ENCODE measurements at regions not wholly inside any gene's neighbourhood (a gene's known extent, or its start where the extent isn't known, plus 50 kb on each side); places are given as distances from the start of the nearest gene placed in this dataset.
"Not testable (repeated sequence)": the region's sequence is repeated elsewhere in the genome, so short reads cannot be mapped to it uniquely, and the experiment has no call there.

GRCh38 chr3:161674402-161674801 lies 177.8 kb downstream of the OTOL1 start:
- H3K4me3 ChIP-seq (ENCODE audit: control insufficient read depth, low read depth, low read length): no peak overlapping the region
- no peak for TF ChIP-seq CTCF (IDR thresholded peaks at IDR 0.05; ENCODE audit: control insufficient read depth, insufficient read depth, low read depth, low read length, missing control alignments)
- DNase-seq (ENCODE audit: low read depth): no peak

- not testable (repeated sequence) for DNase-seq (ENCODE audit: low read depth); H3K4me3 ChIP-seq (ENCODE audit: control insufficient read depth, low read depth, low read length)
These were observed 185.2 kb downstream of the OTOL1 start for GRCh38 chr3:161681831-161682230.

GRCh38 chr3:161682715-161683114 lies 186.1 kb downstream of the OTOL1 start:
- DNase-seq (ENCODE audit: low read depth): no peak
- TF ChIP-seq CTCF (IDR thresholded peaks at IDR 0.05; ENCODE audit: control insufficient read depth, insufficient read depth, low read depth, low read length, missing control alignments): no peak
- H3K4me3 ChIP-seq (ENCODE audit: control insufficient read depth, low read depth, low read length): no peak overlapping the region

GRCh38 chr3:161689584-161690298 lies 193.1 kb downstream of the OTOL1 start:
- DNase-seq (ENCODE audit: low read depth): no peak
- H3K4me3 ChIP-seq (ENCODE audit: control insufficient read depth, low read depth, low read length): no peak overlapping the region
- no peak for TF ChIP-seq CTCF (IDR thresholded peaks at IDR 0.05; ENCODE audit: control insufficient read depth, insufficient read depth, low read depth, low read length, missing control alignments)

- no peak overlapping the region for H3K4me3 ChIP-seq (ENCODE audit: control insufficient read depth, low read depth, low read length)
- TF ChIP-seq CTCF (IDR thresholded peaks at IDR 0.05; ENCODE audit: control insufficient read depth, insufficient read depth, low read depth, low read length, missing control alignments): no peak
These were observed 193.7 kb downstream of the OTOL1 start for GRCh38 chr3:161690299-161690620.

GRCh38 chr3:161691677-161692076 lies 195.1 kb downstream of the OTOL1 start:
- no peak overlapping the region for H3K4me3 ChIP-seq (ENCODE audit: control insufficient read depth, low read depth, low read length)
- TF ChIP-seq CTCF (IDR thresholded peaks at IDR 0.05; ENCODE audit: control insufficient read depth, insufficient read depth, low read depth, low read length, missing control alignments): no peak
- no peak for DNase-seq (ENCODE audit: low read depth)

More at GRCh38 chr3:161690299-161690620, 193.7 kb downstream of the OTOL1 start:
- DNase-seq (ENCODE audit: low read depth): no peak

GRCh38 chr3:161694682-161695564 lies 198.3 kb downstream of the OTOL1 start:
- DNase-seq (ENCODE audit: low read depth): no peak
- no peak for TF ChIP-seq CTCF (IDR thresholded peaks at IDR 0.05; ENCODE audit: control insufficient read depth, insufficient read depth, low read depth, low read length, missing control alignments)
- H3K4me3 ChIP-seq (ENCODE audit: control insufficient read depth, low read depth, low read length): no peak overlapping the region
